ENCODE measurements at regions not wholly inside any gene's neighbourhood (a gene's known extent, or its start where the extent isn't known, plus 50 kb on each side); places are given as distances from the start of the nearest gene placed in this dataset.

DNA sequence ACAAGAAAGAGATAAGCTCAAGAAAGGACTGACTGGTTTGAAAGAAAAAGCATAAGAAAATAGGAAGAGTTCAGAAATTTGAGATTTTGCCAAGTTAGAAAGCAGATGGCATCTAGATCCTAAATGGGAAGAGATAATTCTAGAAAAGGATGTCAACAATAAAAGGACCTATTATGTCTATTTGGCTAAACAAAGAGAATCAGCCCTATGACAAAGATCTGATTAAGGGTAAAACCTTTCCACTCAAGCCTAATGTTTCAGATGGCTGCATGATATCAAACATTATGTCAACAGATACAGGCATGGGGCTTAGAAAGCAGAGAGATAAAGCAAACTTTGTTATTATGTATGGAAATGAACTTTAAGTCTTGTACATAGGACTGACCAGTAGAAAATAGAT is 465.0 kb upstream of the TRIB2 start:
- Histone ChIP-seq H3K36me3 (no peaks in the 10 kb centered on the region), H3K9me3 (no peaks in the 10 kb centered on the region), H3K27me3 (replicated peaks; ENCODE audit: insufficient read depth) (no peaks in the 10 kb centered on the region), H3K4me1 (replicated peaks) (no peaks in the 10 kb centered on the region), H3K27ac (no peak overlapping the region), H3K4me3 (no peak overlapping the region)
- no peak for DNase-seq (ENCODE audit: low spot score)
- intact Hi-C loops (cut with DNase I) = no loop called here
- no peak for TF ChIP-seq POLR2AphosphoS5 (IDR thresholded peaks at IDR 0.05)
- TF ChIP-seq POLR2A (IDR thresholded peaks at IDR 0.05) = no peak

DNA sequence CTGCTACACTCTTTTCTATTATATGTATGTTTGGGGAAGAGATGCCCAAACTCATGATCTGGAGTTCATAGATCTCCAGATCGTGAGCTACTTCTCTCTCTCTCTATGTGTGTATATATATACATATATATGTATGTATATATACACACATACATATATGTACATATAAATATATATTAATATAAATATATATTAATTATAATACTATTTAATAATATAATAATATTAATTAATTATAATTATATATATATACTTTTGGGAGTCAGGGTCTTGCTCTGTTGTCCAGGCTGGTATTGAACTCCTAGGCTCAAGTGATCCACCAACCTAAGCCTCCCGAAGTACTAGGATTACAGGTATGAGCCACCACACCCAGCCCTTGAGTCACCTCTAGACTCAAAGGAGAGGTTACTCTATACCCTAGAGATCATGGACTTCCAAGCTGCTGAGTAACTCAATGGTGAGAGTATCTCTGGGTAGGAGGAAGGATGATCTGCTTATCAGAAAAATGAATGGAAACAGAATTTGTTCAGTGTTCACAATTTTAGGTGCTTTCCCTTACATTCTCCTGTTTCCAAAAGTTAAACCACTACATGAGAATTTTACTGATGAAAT is 463.5 kb upstream of the TRIB2 start:
- TF ChIP-seq POLR2A (IDR thresholded peaks at IDR 0.05) = no peak
- no peak for TF ChIP-seq POLR2AphosphoS5 (IDR thresholded peaks at IDR 0.05)
- TF ChIP-seq, protein P1, sequence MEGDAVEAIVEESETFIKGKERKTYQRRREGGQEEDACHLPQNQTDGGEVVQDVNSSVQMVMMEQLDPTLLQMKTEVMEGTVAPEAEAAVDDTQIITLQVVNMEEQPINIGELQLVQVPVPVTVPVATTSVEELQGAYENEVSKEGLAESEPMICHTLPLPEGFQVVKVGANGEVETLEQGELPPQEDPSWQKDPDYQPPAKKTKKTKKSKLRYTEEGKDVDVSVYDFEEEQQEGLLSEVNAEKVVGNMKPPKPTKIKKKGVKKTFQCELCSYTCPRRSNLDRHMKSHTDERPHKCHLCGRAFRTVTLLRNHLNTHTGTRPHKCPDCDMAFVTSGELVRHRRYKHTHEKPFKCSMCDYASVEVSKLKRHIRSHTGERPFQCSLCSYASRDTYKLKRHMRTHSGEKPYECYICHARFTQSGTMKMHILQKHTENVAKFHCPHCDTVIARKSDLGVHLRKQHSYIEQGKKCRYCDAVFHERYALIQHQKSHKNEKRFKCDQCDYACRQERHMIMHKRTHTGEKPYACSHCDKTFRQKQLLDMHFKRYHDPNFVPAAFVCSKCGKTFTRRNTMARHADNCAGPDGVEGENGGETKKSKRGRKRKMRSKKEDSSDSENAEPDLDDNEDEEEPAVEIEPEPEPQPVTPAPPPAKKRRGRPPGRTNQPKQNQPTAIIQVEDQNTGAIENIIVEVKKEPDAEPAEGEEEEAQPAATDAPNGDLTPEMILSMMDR (IDR thresholded peaks at IDR 0.05) = no peak
- H3K27ac ChIP-seq = no peak overlapping the region
- 96% methylated on average over 2 of the region's 2 CpGs for WGBS
- no peaks in the 10 kb centered on the region for H3K9me3 ChIP-seq
- no peak overlapping the region for H3K4me3 ChIP-seq
- intact Hi-C loops (cut with DNase I) = no loop called here
- DNase-seq (ENCODE audit: low spot score) = no peak
- no peaks in the 10 kb centered on the region for H3K4me1 ChIP-seq (replicated peaks)
- no peaks in the 10 kb centered on the region for H3K36me3 ChIP-seq
- H3K27me3 ChIP-seq (replicated peaks; ENCODE audit: insufficient read depth) = no peaks in the 10 kb centered on the region

DNA sequence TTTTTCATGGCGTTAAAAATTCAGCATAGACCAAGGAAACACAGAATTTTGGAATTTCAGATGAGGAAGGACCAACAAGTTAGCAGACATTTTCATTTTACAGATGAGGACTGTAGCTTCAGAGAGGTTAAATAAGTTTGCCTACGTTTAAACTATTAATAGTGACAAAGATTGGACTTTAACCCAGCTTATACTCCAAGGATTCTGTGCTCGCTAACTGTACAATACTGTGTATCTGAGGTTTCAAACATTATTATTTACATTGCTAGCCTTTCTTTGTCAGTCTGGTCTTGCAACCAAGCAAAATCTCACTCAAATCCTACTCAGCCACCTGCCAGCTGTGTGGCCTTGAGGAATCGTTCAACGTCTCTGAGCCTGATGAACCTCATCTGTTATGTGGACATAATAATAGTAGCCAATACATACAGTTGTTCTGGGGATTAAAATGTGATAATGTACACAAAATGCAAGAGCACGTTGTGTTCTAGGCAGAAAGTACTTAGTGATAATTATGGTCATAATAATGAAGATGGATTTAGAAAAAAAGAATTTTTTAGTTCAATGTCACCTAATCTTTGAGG is 462.4 kb upstream of the TRIB2 start:
- TF ChIP-seq POLR2A (IDR thresholded peaks at IDR 0.05) (no peak), POLR2AphosphoS5 (IDR thresholded peaks at IDR 0.05) (no peak)
- TF ChIP-seq, protein P1 (IDR thresholded peaks at IDR 0.05) = no peak
- no peaks in the 10 kb centered on the region for H3K36me3 ChIP-seq
- no peaks in the 10 kb centered on the region for H3K4me1 ChIP-seq (replicated peaks)
- no peak for DNase-seq (ENCODE audit: low spot score)
- WGBS = 81% methylated on average over 6 of the region's 6 CpGs
- no peak overlapping the region for H3K4me3 ChIP-seq
- intact Hi-C loops (cut with DNase I) = no loop called here
- no peaks in the 10 kb centered on the region for H3K9me3 ChIP-seq
- no peak overlapping the region for H3K27ac ChIP-seq
- no peaks in the 10 kb centered on the region for H3K27me3 ChIP-seq (replicated peaks; ENCODE audit: insufficient read depth)

DNA sequence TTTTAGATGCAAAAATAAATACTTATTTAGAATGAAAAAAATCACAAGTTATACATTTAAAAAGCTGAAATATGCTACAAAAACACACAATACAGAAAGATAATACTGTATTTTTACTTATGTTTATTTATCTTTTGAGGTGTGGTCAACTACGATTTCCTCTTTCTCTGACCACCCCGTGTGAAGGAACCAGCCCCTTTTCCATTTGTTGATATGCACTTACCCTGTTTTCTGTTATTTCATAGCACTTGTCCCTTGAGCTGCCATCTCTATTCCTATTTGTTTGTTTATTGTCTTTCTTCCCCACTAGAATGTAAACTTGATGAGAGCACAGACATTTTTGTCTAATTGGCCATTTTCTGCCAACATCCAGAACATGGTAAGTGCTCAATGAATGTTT is 460.5 kb upstream of the TRIB2 start:
- no peaks in the 10 kb centered on the region for H3K36me3 ChIP-seq
- intact Hi-C loops (cut with DNase I) = no loop called here
- no peaks in the 10 kb centered on the region for H3K9me3 ChIP-seq
- no peaks in the 10 kb centered on the region for H3K27me3 ChIP-seq (replicated peaks; ENCODE audit: insufficient read depth)
- H3K4me1 ChIP-seq (replicated peaks) = no peaks in the 10 kb centered on the region
- H3K27ac ChIP-seq = no peak overlapping the region
- 91% methylated on average over 2 of the region's 2 CpGs for WGBS
- no peak for DNase-seq (ENCODE audit: low spot score)
- TF ChIP-seq, protein P1 (IDR thresholded peaks at IDR 0.05) = no peak
- TF ChIP-seq POLR2A (IDR thresholded peaks at IDR 0.05) (no peak), POLR2AphosphoS5 (IDR thresholded peaks at IDR 0.05) (no peak)
- H3K4me3 ChIP-seq = no peak overlapping the region

DNA sequence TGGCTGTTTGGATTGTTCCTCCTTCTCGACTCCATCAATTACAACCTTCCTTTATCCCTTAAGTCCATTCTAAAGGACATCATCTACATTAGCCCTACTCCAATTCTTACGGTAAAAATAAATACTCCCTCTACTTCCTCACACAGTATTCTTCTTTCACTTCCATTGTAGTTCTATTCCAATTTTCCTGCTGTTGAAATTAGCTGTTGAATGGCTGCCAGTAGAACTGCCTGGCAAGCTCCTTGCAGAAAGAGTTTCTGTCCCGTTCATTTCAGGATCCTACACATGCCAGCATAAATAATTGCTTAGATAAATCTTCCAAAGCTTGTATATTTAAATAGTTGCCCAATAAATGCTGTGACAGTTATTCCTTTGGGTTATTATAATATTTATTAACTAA is 459.3 kb upstream of the TRIB2 start:
- TF ChIP-seq POLR2AphosphoS5 (IDR thresholded peaks at IDR 0.05) (no peak), POLR2A (IDR thresholded peaks at IDR 0.05) (no peak)
- TF ChIP-seq, protein P1 (IDR thresholded peaks at IDR 0.05) = no peak
- DNase-seq (ENCODE audit: low spot score) = no peak
- WGBS = 19% methylated on average over 3 of the region's 3 CpGs
- H3K27ac ChIP-seq = no peak overlapping the region
- no peaks in the 10 kb centered on the region for H3K4me1 ChIP-seq (replicated peaks)
- no peaks in the 10 kb centered on the region for H3K36me3 ChIP-seq
- intact Hi-C loops (cut with DNase I) = no loop called here
- no peaks in the 10 kb centered on the region for H3K9me3 ChIP-seq
- no peak overlapping the region for H3K4me3 ChIP-seq
- H3K27me3 ChIP-seq (replicated peaks; ENCODE audit: insufficient read depth) = no peaks in the 10 kb centered on the region
